Keratinocyte (primary cell): ENCODE measurements at regions not wholly inside any gene's neighbourhood (a gene's known extent, or its start where the extent isn't known, plus 50 kb on each side); places are given as distances from the start of the nearest gene placed in this dataset.

Source experiments
- DNase-seq: peaks from one replicate; pipeline ENCODE4 v3.0.0-alpha.2; 2011; ENCODE audit warnings: low read depth, missing footprints, low spot score
- FAIRE-seq: peaks from 2 replicates; lab custom pipeline; 2011; peaks lifted over from hg19 to GRCh38; lab: Jason Lieb, UNC
- H2AFZ ChIP-seq: 2 replicates; pipeline ENCODE4 v1.6.0; 2012; ENCODE audit warnings: low read length, control low read depth, inconsistent platforms; ENCODE audit not compliant: control insufficient read depth
- H3K27ac ChIP-seq: 2 replicates; pipeline ENCODE4 v1.5.1; 2011; ENCODE audit warnings: low read length; ENCODE audit not compliant: control insufficient read depth, insufficient read depth
- H3K27me3 ChIP-seq: 3 replicates; pipeline ENCODE4 v1.6.0; 2011; ENCODE audit warnings: low read length; ENCODE audit not compliant: control insufficient read depth, insufficient read depth; ENCODE audit errors: extremely low read depth
- H3K36me3 ChIP-seq, 2 experiments: 2 replicates in 1 of 2; 3 replicates in 1 of 2; pipeline ENCODE4 v1.5.1; 2011; ENCODE audit warnings: low read length in 2 of 2, mild to moderate bottlenecking in 1 of 2; ENCODE audit not compliant: control insufficient read depth in 2 of 2, insufficient read depth in 2 of 2; ENCODE audit errors: extremely low read depth in 1 of 2
- H3K4me1 ChIP-seq: 3 replicates; pipeline ENCODE4 v1.5.1; 2011; ENCODE audit warnings: low read length; ENCODE audit not compliant: control insufficient read depth, insufficient read depth; ENCODE audit errors: extremely low read depth
- H3K4me2 ChIP-seq: 3 replicates; pipeline ENCODE4 v1.6.0; 2011; ENCODE audit warnings: low read depth, low read length; ENCODE audit not compliant: control insufficient read depth, insufficient read depth; ENCODE audit errors: extremely low read depth
- H3K4me3 ChIP-seq, 3 experiments: fragments of 200-600 bp in 1 of 3; sonication (generic) in 1 of 3; 2 replicates in 2 of 3; 3 replicates in 1 of 3; pipeline ENCODE4 v1.5.1; 2011 to 2016; ENCODE audit warnings: low read length in 3 of 3, mild to moderate bottlenecking in 3 of 3, control low read depth in 2 of 3, inconsistent platforms in 1 of 3, low read depth in 1 of 3, mixed read lengths in 1 of 3, mixed run types in 1 of 3, moderate library complexity in 1 of 3; ENCODE audit not compliant: control insufficient read depth in 2 of 3, insufficient read depth in 2 of 3; ENCODE audit errors: extremely low read depth in 1 of 3
- H3K79me2 ChIP-seq: 2 replicates; pipeline ENCODE4 v1.6.0; 2012; ENCODE audit warnings: low read length; ENCODE audit not compliant: control insufficient read depth, insufficient read depth
- H3K9ac ChIP-seq: 3 replicates; pipeline ENCODE4 v1.6.0; 2011; ENCODE audit warnings: low read length; ENCODE audit not compliant: control insufficient read depth, insufficient read depth; ENCODE audit errors: extremely low read depth
- H3K9me1 ChIP-seq: 3 replicates; pipeline ENCODE4 v1.6.0; 2011; ENCODE audit warnings: low read length; ENCODE audit not compliant: control insufficient read depth, insufficient read depth; ENCODE audit errors: extremely low read depth
- H3K9me3 ChIP-seq: 2 replicates; pipeline ENCODE4 v1.5.1; 2012; ENCODE audit warnings: low read depth, low read length; ENCODE audit not compliant: control insufficient read depth
- H4K20me1 ChIP-seq: 3 replicates; pipeline ENCODE4 v1.6.0; 2011; ENCODE audit warnings: low read length; ENCODE audit not compliant: control insufficient read depth, insufficient read depth; ENCODE audit errors: extremely low read depth
- CTCF ChIP-seq, 3 experiments: IDR thresholded peaks in 1 of 3; conservative IDR thresholded peaks in 1 of 3; optimal IDR thresholded peaks in 1 of 3; 2 replicates in 2 of 3; 3 replicates in 1 of 3; pipeline versions ENCODE3 to v1.5.1; 2011; ENCODE audit warnings: low read length in 3 of 3, mild to moderate bottlenecking in 3 of 3, moderate library complexity in 2 of 3, control low read depth in 1 of 3, inconsistent platforms in 1 of 3; ENCODE audit not compliant: insufficient read depth in 2 of 3; ENCODE audit errors: extremely low read depth in 1 of 3
- EZH2 ChIP-seq: IDR thresholded peaks from one replicate; pipeline ENCODE4 v1.6.1; 2012; ENCODE audit warnings: inconsistent platforms, mild to moderate bottlenecking, low read length, moderate library complexity
- dilution Hi-C: fragments of 300-500 bp; cut with MboI; formaldehyde crosslinking; loops from one replicate; pipeline ENCODE4 v1.7.0; 2020; ENCODE audit warnings: low sequenced_read_pairs; ENCODE audit not compliant: extremely low pct_ligation_motif_present

- Histone ChIP-seq H2AFZ (no peak overlapping the region), H3K9ac (no peak overlapping the region), H3K4me3 (no peak overlapping the region), H3K27me3 (no peaks in the 10 kb centered on the region), H3K79me2 (no peaks in the 10 kb centered on the region), H3K27ac (no peak overlapping the region), H3K4me2 (no peak overlapping the region), H3K36me3 (no peaks in the 10 kb centered on the region), H3K9me3 (no peaks in the 10 kb centered on the region), H4K20me1 (no peaks in the 10 kb centered on the region), H3K9me1 (no peaks in the 10 kb centered on the region), H3K4me1 (no peaks in the 10 kb centered on the region)
- no peak for TF ChIP-seq CTCF (optimal IDR thresholded peaks at IDR 0.05 in 1 of 3, IDR thresholded peaks at IDR 0.05 in 1 of 3, conservative IDR thresholded peaks at IDR 0.05 in 1 of 3; ENCODE audit: extremely low read depth in 1 of 3, insufficient read depth in 2 of 3, low read length in 3 of 3)
- DNase-seq (no peak), FAIRE-seq (no peak)
- dilution Hi-C loops: no loop called here
Observed at GRCh38 chr7:124403112-124403511, 362.5 kb downstream of the GPR37 start.

GRCh38 chr7:124399941-124400340 lies 365.7 kb downstream of the GPR37 start:
- Histone ChIP-seq H3K4me1 (no peaks in the 10 kb centered on the region), H3K9me1 (no peaks in the 10 kb centered on the region), H3K36me3 (no peaks in the 10 kb centered on the region), H3K27ac (no peak overlapping the region), H3K27me3 (no peaks in the 10 kb centered on the region), H3K4me3 (no peak overlapping the region), H4K20me1 (no peaks in the 10 kb centered on the region), H3K9me3 (no peaks in the 10 kb centered on the region), H3K9ac (no peak overlapping the region), H3K4me2 (no peak overlapping the region), H2AFZ (no peak overlapping the region), H3K79me2 (no peaks in the 10 kb centered on the region)
- FAIRE-seq (no peak), DNase-seq (no peak)
- TF ChIP-seq EZH2 (no peak), CTCF (optimal IDR thresholded peaks at IDR 0.05 in 1 of 3, IDR thresholded peaks at IDR 0.05 in 1 of 3, conservative IDR thresholded peaks at IDR 0.05 in 1 of 3; ENCODE audit: extremely low read depth in 1 of 3, insufficient read depth in 2 of 3, low read length in 3 of 3) (no peak)
- dilution Hi-C loops: no loop called here
